ENCODE measurements at regions not wholly inside any gene's neighbourhood (a gene's known extent, or its start where the extent isn't known, plus 50 kb on each side); places are given as distances from the start of the nearest gene placed in this dataset.

- Histone ChIP-seq H3K9me2 (replicated peaks; ENCODE audit: insufficient read depth, low read length) (no peaks in the 10 kb centered on the region), H2AFZ (ENCODE audit: low read length) (no peak overlapping the region), H3K4me3 (ENCODE audit: low read length) (no peak overlapping the region), H3K4me2 (ENCODE audit: low read depth, low read length, poor library complexity, severe bottlenecking) (no peak overlapping the region), H3K79me2 (ENCODE audit: low read length) (no peaks in the 10 kb centered on the region), H3K27me3 (ENCODE audit: low read length) (no peaks in the 10 kb centered on the region), H4K20me1 (ENCODE audit: insufficient read depth, low read depth, low read length) (no peaks in the 10 kb centered on the region), H3K9me3 (ENCODE audit: low read length) (0 out of 2 replicates have a peak, but pooled peaks cover 3% of the 10 kb centered on the region), H3K36me3 (ENCODE audit: insufficient read depth, low read length) (no peaks in the 10 kb centered on the region), H3K27ac (ENCODE audit: low read length) (no peak overlapping the region), H3K9ac (ENCODE audit: low read length) (no peak overlapping the region), H3K4me1 (ENCODE audit: low read length) (no peaks in the 10 kb centered on the region)
- DNase-seq, result no peak
Measured at GRCh38 chr1:29532751-29533150, 296.4 kb downstream of the PTPRU start.

GRCh38 chr1:29532285-29532684, 296.0 kb downstream of the PTPRU start:
- no peaks in the 10 kb centered on the region for H3K9me2 ChIP-seq (replicated peaks; ENCODE audit: insufficient read depth, low read length)
- no peaks in the 10 kb centered on the region for H4K20me1 ChIP-seq (ENCODE audit: insufficient read depth, low read depth, low read length)
- H3K27ac ChIP-seq (ENCODE audit: low read length), result no peak overlapping the region
- no peak overlapping the region for H2AFZ ChIP-seq (ENCODE audit: low read length)
- DNase-seq, result no peak
- H3K4me2 ChIP-seq (ENCODE audit: low read depth, low read length, poor library complexity, severe bottlenecking), result no peak overlapping the region
- 0 out of 2 replicates have a peak, but pooled peaks cover 3% of the 10 kb centered on the region for H3K9me3 ChIP-seq (ENCODE audit: low read length)
- H3K4me3 ChIP-seq (ENCODE audit: low read length), result no peak overlapping the region
- H3K4me1 ChIP-seq (ENCODE audit: low read length), result no peaks in the 10 kb centered on the region
- no peaks in the 10 kb centered on the region for H3K27me3 ChIP-seq (ENCODE audit: low read length)
- no peak overlapping the region for H3K9ac ChIP-seq (ENCODE audit: low read length)
- no peaks in the 10 kb centered on the region for H3K36me3 ChIP-seq (ENCODE audit: insufficient read depth, low read length)
- no peaks in the 10 kb centered on the region for H3K79me2 ChIP-seq (ENCODE audit: low read length)

- Histone ChIP-seq H3K27ac (ENCODE audit: low read length) (no peak overlapping the region), H3K36me3 (ENCODE audit: insufficient read depth, low read length) (no peaks in the 10 kb centered on the region), H3K4me3 (ENCODE audit: low read length) (no peak overlapping the region), H3K4me2 (ENCODE audit: low read depth, low read length, poor library complexity, severe bottlenecking) (no peak overlapping the region), H3K9me3 (ENCODE audit: low read length) (0 out of 2 replicates have a peak, but pooled peaks cover 3% of the 10 kb centered on the region), H3K79me2 (ENCODE audit: low read length) (no peaks in the 10 kb centered on the region), H3K4me1 (ENCODE audit: low read length) (no peaks in the 10 kb centered on the region), H4K20me1 (ENCODE audit: insufficient read depth, low read depth, low read length) (no peaks in the 10 kb centered on the region), H2AFZ (ENCODE audit: low read length) (no peak overlapping the region), H3K9ac (ENCODE audit: low read length) (no peak overlapping the region), H3K9me2 (replicated peaks; ENCODE audit: insufficient read depth, low read length) (no peaks in the 10 kb centered on the region), H3K27me3 (ENCODE audit: low read length) (no peaks in the 10 kb centered on the region)
- no peak for DNase-seq
Measured at GRCh38 chr1:29531596-29531995, 295.3 kb downstream of the PTPRU start.

GRCh38 chr1:29529677-29530278, 293.5 kb downstream of the PTPRU start:
- H3K4me3 ChIP-seq (ENCODE audit: low read length), result no peak overlapping the region
- H3K9ac ChIP-seq (ENCODE audit: low read length), result no peak overlapping the region
- H3K79me2 ChIP-seq (ENCODE audit: low read length), result no peaks in the 10 kb centered on the region
- H3K27me3 ChIP-seq (ENCODE audit: low read length), result no peaks in the 10 kb centered on the region
- no peak for DNase-seq
- no peak overlapping the region for H3K4me2 ChIP-seq (ENCODE audit: low read depth, low read length, poor library complexity, severe bottlenecking)
- H4K20me1 ChIP-seq (ENCODE audit: insufficient read depth, low read depth, low read length), result no peaks in the 10 kb centered on the region
- H3K9me2 ChIP-seq (replicated peaks; ENCODE audit: insufficient read depth, low read length), result no peaks in the 10 kb centered on the region
- H3K27ac ChIP-seq (ENCODE audit: low read length), result no peak overlapping the region
- H2AFZ ChIP-seq (ENCODE audit: low read length), result no peak overlapping the region
- H3K4me1 ChIP-seq (ENCODE audit: low read length), result no peaks in the 10 kb centered on the region
- no peaks in the 10 kb centered on the region for H3K36me3 ChIP-seq (ENCODE audit: insufficient read depth, low read length)
- H3K9me3 ChIP-seq (ENCODE audit: low read length), result 0 out of 2 replicates have a peak, but pooled peaks cover 3% of the 10 kb centered on the region

- no peaks in the 10 kb centered on the region for H3K36me3 ChIP-seq (ENCODE audit: insufficient read depth, low read length)
- no peak overlapping the region for H3K27ac ChIP-seq (ENCODE audit: low read length)
- no peaks in the 10 kb centered on the region for H3K79me2 ChIP-seq (ENCODE audit: low read length)
- no peaks in the 10 kb centered on the region for H4K20me1 ChIP-seq (ENCODE audit: insufficient read depth, low read depth, low read length)
- H3K27me3 ChIP-seq (ENCODE audit: low read length), result no peaks in the 10 kb centered on the region
- H3K9ac ChIP-seq (ENCODE audit: low read length), result no peak overlapping the region
- H3K9me2 ChIP-seq (replicated peaks; ENCODE audit: insufficient read depth, low read length), result no peaks in the 10 kb centered on the region
- no peak overlapping the region for H3K4me3 ChIP-seq (ENCODE audit: low read length)
- H3K4me2 ChIP-seq (ENCODE audit: low read depth, low read length, poor library complexity, severe bottlenecking), result no peak overlapping the region
- no peak overlapping the region for H2AFZ ChIP-seq (ENCODE audit: low read length)
- H3K9me3 ChIP-seq (ENCODE audit: low read length), result 0 out of 2 replicates have a peak, but pooled peaks cover 3% of the 10 kb centered on the region
- DNase-seq, result no peak
- no peaks in the 10 kb centered on the region for H3K4me1 ChIP-seq (ENCODE audit: low read length)
Measured at GRCh38 chr1:29527314-29528004, 291.1 kb downstream of the PTPRU start.

- 0 out of 2 replicates have a peak, but pooled peaks cover 3% of the 10 kb centered on the region for H3K9me3 ChIP-seq (ENCODE audit: low read length)
- H4K20me1 ChIP-seq (ENCODE audit: insufficient read depth, low read depth, low read length), result no peaks in the 10 kb centered on the region
- H3K27ac ChIP-seq (ENCODE audit: low read length), result no peak overlapping the region
- no peaks in the 10 kb centered on the region for H3K27me3 ChIP-seq (ENCODE audit: low read length)
- no peaks in the 10 kb centered on the region for H3K79me2 ChIP-seq (ENCODE audit: low read length)
- H3K4me3 ChIP-seq (ENCODE audit: low read length), result no peak overlapping the region
- H2AFZ ChIP-seq (ENCODE audit: low read length), result no peak overlapping the region
- no peak for DNase-seq
- H3K9ac ChIP-seq (ENCODE audit: low read length), result no peak overlapping the region
- no peaks in the 10 kb centered on the region for H3K36me3 ChIP-seq (ENCODE audit: insufficient read depth, low read length)
- H3K4me1 ChIP-seq (ENCODE audit: low read length), result no peaks in the 10 kb centered on the region
- no peaks in the 10 kb centered on the region for H3K9me2 ChIP-seq (replicated peaks; ENCODE audit: insufficient read depth, low read length)
- H3K4me2 ChIP-seq (ENCODE audit: low read depth, low read length, poor library complexity, severe bottlenecking), result no peak overlapping the region
Measured at GRCh38 chr1:29525941-29526340, 289.6 kb downstream of the PTPRU start.

GRCh38 chr1:29524285-29525065, 288.2 kb downstream of the PTPRU start:
- no peaks in the 10 kb centered on the region for H3K79me2 ChIP-seq (ENCODE audit: low read length)
- H3K4me2 ChIP-seq (ENCODE audit: low read depth, low read length, poor library complexity, severe bottlenecking), result no peak overlapping the region
- H3K27me3 ChIP-seq (ENCODE audit: low read length), result no peaks in the 10 kb centered on the region
- H3K9ac ChIP-seq (ENCODE audit: low read length), result no peak overlapping the region
- H4K20me1 ChIP-seq (ENCODE audit: insufficient read depth, low read depth, low read length), result no peaks in the 10 kb centered on the region
- H3K27ac ChIP-seq (ENCODE audit: low read length), result no peak overlapping the region
- DNase-seq, result no peak
- H3K9me3 ChIP-seq (ENCODE audit: low read length), result no peaks in the 10 kb centered on the region
- H3K4me1 ChIP-seq (ENCODE audit: low read length), result no peaks in the 10 kb centered on the region
- H3K4me3 ChIP-seq (ENCODE audit: low read length), result no peak overlapping the region
- no peaks in the 10 kb centered on the region for H3K36me3 ChIP-seq (ENCODE audit: insufficient read depth, low read length)
- no peaks in the 10 kb centered on the region for H3K9me2 ChIP-seq (replicated peaks; ENCODE audit: insufficient read depth, low read length)
- no peak overlapping the region for H2AFZ ChIP-seq (ENCODE audit: low read length)

- no peak overlapping the region for H2AFZ ChIP-seq (ENCODE audit: low read length)
- H3K4me3 ChIP-seq (ENCODE audit: low read length), result no peak overlapping the region
- H3K9me2 ChIP-seq (replicated peaks; ENCODE audit: insufficient read depth, low read length), result no peaks in the 10 kb centered on the region
- H3K27ac ChIP-seq (ENCODE audit: low read length), result no peak overlapping the region
- no peaks in the 10 kb centered on the region for H3K36me3 ChIP-seq (ENCODE audit: insufficient read depth, low read length)
- H3K9ac ChIP-seq (ENCODE audit: low read length), result no peak overlapping the region
- no peak overlapping the region for H3K4me2 ChIP-seq (ENCODE audit: low read depth, low read length, poor library complexity, severe bottlenecking)
- no peaks in the 10 kb centered on the region for H3K27me3 ChIP-seq (ENCODE audit: low read length)
- H4K20me1 ChIP-seq (ENCODE audit: insufficient read depth, low read depth, low read length), result no peaks in the 10 kb centered on the region
- H3K9me3 ChIP-seq (ENCODE audit: low read length), result no peaks in the 10 kb centered on the region
- no peaks in the 10 kb centered on the region for H3K4me1 ChIP-seq (ENCODE audit: low read length)
- no peak for DNase-seq
- no peaks in the 10 kb centered on the region for H3K79me2 ChIP-seq (ENCODE audit: low read length)
Measured at GRCh38 chr1:29523576-29523975, 287.3 kb downstream of the PTPRU start.
